Activated CD4-positive, alpha-beta T cell treated with anti-CD3 and anti-CD28 coated beads, Interleukin-2, amount 50 U/mL, for 4 hours (primary cell): ENCODE measurements at regions not wholly inside any gene's neighbourhood (a gene's known extent, or its start where the extent isn't known, plus 50 kb on each side); places are given as distances from the start of the nearest gene placed in this dataset.
"Not testable (repeated sequence)": the region's sequence is repeated elsewhere in the genome, so short reads cannot be mapped to it uniquely, and the experiment has no call there.

ENCODE experiments used
- DNase-seq, 2 experiments: peaks; one replicate each; pipeline ENCODE4 v3.0.0-alpha.2; 2020

DNA sequence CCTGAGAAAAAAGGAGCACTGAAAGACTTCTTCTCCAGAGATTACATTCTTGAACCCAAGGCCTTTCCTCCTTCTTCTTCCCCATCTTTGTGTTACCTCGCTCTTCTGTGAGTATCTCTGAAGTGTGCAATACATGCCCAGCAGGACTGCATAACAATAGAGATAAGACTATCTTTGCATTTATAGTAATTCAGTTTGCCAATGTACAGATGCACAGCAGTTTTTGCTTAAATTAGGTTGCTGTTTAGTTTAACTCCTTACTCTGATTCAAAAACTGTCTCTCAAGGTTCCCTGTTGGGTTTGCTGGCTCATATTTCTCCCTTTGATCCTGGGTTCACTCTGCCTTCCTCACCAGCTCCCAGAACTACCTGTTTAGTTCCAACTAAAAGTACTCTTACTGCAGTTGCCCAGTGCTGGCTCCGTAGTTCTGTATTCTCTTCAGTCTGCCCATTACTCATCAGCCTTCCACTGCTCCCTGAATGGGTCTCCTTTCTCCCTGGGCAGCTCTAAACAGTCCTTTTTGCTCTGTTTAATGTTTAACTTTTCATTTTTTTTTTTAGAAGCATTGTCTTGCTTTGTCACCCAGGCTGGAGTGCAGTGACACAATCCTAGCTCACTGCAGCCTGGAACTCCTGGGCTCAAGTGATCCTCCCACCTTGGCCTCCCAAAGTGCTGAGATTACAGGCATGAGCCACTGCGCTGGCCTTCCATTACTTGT, 180.6 kb upstream of the CAND1 start:
- DNase-seq: no peak

DNA sequence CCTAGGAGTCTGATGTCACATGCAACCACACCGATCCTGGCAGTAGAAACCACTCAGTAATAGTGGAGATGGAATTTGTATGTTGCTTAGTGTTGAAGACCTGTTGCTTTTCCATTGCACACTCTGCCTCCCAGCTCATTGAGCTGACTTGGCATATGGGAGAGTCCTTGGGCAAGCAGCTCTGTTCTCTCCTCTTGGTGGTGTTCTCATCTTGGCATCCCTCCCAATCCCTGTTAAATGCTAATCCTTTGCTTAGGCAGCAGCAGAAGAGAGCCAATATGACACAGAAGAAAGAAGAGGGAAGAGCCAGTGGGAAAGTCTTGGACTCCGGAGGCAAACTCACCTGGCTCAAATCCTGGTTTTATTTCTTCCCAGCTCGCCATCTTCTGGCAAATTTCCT, 178.0 kb upstream of the CAND1 start:
- no peak for DNase-seq

DNA sequence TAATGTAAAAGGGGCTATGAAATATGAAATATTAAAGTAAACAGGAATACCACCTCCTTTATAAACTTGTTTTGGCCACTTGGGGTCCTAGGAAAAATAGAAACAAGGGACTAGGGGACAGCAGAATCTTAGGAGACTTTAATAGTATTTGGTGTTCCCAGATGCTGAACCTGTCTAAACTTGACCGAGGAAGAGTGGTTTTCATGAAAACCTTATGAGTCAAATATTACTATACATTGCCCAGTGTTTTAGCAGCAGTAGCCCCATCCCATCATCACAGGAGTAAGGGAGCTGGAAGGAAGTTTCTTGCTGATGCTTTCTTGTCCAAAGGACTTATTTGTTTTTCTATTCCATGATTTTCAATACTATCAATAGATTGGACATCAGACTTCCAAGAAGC, 177.5 kb upstream of the CAND1 start:
- no peak for DNase-seq

DNA sequence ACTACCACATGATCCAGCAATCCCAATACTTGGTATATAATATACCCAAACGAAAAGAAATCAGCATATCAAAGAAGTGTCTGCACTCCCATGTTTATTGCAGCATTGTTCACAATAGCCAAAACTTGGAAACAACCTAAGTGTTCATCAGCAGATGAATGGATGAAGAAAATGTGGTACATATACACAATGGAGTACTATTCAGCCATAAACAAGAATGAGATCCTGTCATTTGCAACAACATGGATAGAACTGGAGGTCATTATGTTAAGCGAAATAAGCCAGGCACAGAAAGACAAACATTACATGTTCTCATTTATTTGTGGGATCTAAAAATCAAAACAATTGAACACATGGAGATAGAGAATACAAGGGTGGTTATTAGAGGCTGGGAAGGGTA, 176.2 kb upstream of the CAND1 start:
- DNase-seq: not testable (repeated sequence)

DNA sequence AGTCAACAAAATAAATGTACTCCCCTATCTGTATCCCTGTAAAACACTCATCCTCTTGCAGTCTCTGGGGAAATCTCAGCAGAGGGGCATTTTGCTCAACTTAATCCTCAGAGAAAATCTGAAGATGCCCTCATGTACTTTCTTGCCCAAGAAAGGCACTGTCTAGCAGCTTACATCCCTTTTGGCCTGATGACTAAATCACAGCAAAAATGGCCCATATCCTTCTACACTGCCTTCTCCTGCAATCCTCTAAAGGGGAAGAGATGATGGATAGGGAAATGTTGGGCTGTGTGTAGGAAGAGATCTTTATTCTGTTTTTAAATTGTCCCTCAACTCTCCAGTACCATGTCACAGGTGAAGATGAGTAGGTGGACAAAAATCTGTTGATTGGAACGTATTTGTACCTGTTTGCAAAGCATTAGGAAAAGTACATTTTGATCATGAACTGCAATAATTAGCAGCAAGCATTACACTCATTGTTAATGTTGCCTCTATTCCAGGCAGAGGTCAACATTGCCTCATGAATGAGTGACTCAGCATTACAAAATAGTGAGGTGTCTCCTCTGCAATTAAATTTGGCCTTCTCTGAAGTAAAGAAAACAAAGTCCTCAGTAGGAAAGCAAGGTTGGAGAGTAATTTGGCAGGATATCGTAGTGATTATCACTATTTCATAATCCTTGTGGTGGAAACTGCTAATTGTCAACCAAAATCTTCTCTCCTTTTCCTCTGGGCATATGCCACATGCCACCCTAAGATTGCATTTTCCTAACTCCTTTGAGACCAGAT, 172.4 kb upstream of the CAND1 start:
- DNase-seq: no peak

DNA sequence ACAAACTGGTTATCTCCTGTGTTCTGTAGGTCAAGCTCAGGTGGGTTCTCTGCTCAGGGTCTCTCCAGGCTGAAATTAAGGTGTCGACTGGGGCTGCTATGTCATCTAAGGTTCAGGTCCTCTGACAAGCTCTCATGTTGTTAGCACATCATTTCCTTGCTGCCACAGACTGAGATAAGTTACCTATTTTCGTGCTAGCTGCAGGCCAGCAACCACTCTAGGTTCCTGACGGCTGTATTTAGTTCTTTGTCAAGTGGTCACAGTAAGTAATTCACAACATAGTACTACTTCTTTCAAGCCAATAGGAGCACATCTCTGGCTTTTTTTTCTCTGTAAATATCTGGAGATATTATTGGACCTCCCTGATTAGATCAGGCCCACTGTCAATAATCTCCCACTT, 169.3 kb upstream of the CAND1 start:
- DNase-seq: no peak

DNA sequence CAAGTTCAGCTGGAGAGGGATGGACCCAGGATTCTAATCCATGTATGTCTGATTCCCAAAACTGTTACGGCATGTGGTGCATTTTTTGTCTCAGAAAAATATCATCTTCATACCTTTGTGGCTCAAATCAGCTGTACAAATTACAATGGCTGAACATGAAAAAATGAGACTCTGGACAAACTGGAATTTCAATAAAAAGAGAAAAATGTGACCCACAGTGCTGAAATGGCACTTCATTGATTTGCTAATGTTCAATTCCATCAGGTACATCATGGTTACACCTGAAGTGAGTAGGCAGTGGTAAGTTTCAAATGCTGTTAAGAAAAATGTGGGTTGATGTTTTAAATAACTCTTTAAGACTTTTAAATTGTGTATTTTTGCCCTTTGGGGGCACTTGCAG, 165.6 kb upstream of the CAND1 start:
- DNase-seq: no peak

DNA sequence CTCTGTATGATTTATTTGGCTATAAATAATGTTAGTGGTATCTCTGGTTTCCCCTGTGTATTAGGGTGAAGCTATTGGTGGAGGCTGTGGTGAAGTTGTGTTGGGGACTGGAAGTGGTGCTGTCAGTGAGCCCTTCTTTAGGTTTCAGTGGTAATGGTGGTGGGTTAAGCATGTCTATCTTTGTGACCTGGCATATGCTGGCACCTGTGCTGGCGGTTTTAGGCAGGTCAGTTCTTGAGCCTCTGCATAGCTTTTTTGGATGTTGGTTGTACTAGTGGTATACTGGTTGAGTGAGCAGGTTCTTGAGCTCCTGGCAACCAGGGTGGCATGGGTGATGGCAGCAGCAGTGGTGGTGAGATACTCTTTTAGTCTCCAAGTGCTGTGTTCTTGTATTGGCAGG, 161.9 kb upstream of the CAND1 start:
- DNase-seq: no peak

DNA sequence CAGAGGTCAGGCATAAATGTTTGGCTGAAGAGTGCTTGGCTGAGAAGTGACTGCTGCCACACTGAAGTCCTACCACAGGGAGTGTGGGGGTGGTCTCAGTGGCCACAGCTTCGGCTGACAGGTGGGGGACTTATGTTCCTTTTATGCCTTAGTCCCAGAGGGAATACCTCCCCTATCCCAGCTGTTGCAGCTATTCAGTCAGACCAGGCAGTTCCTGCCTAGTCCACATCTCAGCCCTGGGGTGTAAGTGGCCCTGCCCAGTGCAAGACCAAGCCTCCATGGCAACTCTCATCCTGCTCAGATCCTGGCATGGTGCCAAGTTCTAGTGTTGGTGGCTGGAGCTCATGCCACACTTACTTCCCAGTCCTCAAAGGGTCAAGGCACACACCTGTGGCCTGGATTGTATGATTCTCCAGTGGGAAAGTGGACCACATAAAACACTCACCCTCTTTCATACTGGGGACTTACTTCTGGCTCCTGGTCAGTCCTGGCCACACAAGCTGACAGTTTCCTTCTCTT, 161.3 kb upstream of the CAND1 start:
- no peak for DNase-seq

DNA sequence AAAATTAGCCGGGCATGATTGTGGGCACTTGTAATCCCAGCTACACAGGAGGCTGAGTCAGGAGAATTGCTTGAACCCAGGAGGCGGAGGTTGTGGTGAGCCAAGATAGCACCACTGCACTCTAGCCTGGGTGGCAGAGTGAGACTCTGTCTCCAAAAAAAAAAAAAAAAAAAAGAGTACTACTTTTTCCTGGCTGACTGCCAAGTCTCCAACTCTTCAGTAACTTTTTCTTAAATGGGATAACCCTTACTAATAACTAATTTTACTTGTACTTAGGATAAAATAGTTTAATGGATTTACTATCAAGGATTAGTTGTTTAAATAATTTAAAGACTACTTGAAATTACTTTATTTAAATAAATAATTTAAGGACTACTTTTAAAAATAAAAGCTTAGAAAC, 158.8 kb upstream of the CAND1 start:
- not testable (repeated sequence) for DNase-seq

DNA sequence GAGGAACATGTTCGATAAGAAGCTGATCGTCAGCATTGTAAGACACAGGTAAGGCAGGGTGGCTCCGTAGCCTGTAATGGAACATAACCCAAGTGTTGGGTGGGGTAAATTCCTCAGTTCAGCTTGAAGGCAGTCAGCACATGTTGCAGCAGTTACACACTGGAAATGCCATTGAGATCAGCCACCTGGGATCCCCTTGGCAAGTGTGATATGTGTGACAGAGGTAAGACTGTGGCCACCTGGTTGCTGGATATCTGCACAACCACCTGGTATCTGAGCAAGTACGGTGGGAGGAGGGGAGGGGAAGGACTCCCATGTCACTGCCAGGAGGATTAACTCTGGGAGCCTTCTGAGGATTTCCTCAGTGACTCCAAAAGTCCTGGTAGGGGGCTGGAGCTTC, 158.0 kb upstream of the CAND1 start:
- no peak for DNase-seq

DNA sequence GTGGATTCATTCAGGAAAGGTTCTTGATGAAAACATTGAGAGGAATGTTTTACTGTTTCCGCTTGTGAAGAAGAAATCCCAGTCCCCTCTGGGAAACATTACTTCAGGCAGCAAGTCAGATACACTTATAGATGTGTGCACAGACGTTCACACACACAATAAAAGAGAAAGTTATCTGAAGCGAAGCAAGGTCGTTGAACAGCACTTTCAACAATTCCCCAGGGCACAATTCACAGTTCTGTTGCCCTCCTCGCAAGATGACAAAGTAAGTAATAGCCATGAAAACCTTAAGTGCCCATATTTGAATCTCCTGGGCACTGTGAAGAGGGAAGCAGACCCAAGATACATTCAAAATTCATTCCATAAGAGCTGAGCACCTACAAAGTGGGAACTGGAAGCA, 156.6 kb upstream of the CAND1 start:
- DNase-seq: no peak

DNA sequence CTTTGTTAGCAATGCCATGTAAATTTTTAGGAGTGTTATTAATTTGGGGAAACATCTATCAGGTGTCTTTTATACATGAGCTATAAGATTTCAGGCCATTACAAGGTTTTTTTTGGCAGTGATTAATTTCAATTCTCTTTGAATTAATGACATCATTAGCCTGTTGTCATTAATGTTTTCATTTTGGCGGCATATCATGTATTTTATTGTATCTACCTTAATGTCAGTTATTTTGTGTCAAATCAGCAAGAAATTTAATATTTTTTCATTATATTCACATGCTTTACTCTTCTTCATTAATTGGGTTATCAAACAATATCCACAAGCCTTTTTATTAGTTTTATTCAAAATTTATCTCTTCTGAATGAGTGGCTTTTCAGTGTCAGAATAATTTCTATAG, 153.0 kb upstream of the CAND1 start:
- no peak for DNase-seq

DNA sequence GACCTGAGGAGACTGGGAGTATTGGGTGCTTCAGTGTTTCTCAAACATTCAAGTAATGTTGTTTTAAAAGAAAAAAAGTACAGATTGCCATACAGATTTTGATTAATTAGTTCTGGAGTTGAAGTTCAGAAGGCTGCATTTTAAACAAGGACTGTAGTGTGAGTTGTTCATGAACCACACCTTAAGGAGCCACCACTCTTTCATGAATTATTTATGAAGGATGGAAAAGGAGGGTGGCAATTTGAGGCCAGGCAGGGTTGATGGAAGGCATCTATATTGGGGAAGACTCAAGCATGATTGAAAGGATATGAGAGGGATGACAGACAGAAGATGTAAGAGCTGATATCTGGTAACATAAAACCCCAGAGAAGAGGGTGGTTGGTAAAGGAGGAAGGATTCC, 146.6 kb upstream of the CAND1 start:
- no peak for DNase-seq

DNA sequence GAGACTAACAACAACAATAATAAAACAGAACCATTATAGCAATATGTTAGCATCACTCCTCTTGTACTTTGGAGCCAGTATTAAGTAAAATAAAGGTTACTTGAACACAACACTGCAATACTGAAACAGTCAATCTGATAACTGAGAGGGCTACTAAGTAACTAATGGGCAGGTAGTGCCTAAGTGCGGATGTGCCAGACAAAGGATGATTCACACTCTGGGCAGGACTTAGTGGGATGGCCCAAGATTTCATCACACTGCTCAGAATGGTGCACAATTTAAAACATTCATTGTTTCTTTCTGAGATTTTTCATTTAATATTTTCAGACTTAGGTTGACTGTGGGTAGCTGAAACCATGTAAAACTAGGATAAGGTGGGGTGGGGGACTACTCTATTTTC, 131.9 kb upstream of the CAND1 start:
- DNase-seq: no peak

DNA sequence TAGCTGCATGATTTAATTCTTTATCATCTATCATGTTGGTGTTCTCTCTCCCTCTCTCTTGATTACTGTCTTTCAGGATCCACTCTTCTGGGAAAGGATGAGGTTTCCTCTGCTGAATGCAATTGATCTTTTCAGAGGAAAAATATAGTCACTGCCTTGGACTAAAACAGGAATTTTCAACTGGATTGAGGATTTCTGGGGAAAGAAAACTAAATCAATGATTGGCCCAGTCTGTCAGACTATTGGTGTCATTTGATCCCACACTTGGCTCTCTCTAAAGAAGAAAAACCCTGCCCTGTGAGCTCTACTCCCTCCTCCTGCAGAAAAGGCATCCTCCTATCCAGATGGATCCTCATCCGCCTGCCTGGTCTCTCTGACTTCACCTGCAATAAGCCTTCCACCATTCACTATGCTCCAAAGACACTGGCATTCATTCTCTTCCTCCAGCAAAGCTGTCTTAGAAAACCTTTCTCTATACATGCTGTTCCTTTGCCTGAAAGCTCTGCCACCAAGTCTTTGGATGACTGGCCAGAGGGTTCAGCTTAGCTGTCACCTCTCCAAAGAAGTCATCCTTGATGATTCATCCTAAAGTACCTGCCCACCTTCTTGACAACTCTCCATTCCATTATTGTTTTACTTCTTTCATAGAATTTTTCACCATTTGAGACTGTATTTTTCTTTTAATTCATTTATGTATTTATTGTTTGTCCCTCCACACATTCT, 127.7 kb upstream of the CAND1 start:
- DNase-seq: no peak

DNA sequence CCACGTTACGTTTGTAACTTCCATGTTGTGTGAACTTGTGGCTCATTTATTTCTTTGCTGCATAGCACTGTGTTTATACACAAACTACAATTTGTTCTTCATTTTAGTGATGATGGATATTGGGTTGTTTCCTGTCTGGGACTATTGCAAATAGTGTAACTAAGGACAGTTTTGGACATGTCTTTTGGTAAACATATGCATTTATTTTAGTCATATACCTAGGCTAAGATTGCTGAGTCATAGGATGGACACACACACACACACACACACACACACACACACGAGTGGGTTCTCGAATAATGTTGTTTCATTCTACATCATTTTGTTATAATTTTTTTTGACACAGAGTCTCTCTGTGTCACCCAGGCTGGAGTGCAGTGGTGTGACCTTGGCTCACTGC, 123.5 kb upstream of the CAND1 start:
- DNase-seq: no peak

DNA sequence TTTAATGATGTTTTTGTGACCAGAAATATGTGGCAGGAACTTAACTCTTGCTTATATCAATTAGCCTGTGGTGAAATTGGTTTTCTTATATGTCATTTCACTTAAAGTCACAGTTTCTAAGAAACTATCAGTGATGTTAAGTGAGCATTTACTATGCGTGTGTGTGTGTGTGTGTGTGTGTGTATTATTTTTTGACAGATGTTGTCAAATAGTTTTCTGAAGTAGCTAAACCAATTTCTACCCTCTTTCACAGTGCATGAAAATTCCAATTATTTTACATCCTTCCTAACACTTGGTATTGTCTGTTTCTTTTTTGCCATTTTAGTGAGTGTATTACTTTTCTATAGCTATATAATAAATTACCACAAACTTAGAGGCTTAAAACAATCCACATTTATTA, 122.1 kb upstream of the CAND1 start:
- no peak for DNase-seq

DNA sequence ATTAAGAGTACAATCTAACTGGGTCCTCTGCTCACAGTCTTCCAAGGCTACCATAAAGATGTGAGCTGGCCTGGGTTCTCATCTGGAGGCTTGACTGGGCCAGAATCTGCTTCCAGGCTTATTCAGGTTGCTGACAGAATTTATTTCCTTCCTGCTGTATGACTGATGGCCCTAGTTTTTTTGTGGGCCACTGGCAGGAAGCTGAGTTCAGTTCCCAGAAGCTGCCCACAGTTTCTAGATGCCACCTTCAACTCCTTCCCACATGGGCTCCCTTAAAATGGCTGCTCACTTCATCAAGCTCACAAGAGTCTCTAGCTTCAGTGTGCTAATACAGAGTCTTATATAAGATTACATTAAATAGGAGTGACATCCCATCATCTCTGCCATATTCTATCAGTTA, 121.7 kb upstream of the CAND1 start:
- DNase-seq: no peak

DNA sequence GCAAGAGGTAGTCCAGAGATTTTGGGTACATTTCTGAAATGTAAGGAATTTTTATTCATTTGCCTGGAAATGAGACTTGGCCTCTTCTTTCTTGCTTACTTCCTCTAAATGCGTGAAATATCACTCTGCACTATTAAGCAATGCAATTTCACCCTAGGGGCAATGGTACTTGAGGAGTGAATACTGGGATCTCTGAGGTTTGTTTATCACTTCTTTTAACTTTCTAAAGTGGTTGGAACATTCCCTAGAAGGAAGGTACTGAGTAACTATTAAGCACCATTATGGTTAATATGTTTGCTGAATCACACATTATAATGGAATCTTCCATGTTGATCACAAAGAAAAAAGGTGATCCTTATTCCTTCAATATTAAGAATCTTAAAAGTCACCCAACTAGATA, 120.9 kb upstream of the CAND1 start:
- DNase-seq: no peak

DNA sequence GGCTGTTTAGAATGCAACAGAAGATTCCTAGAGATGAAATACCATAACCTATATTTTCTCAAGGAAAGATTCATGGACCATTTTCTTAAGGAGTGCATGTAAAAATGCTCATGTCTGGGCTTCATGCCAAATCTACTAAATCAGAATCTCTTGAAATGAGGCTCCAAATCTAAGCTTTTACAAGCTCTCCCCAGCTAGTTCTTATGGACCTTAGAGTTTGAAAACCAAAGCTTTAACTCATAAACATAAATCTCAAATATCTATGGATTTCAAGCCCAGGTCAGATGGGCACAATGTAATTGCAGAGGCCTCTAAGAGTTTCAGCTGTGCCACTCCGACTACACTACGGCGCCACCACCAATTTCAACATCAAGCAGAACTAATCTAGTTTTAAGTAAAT, 117.3 kb upstream of the CAND1 start:
- no peak for DNase-seq

DNA sequence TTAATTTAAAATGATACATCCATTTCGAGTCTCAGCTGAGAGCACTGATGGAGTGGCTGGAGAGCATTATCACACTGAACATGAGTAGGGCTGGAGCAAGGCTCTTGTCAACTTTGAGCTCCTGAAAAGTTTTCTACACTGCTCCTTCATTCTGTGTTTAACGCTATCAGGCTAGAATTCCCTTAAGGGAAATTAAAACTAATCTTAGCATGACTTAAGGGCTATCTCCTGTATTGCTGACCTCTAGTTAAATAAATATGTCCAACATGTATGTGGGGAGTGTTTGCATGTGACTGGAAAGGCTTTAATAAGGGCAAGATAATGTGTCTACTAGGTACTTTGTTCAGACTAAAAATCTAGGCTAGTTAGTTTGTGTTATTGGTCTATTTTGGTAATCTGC, 116.7 kb upstream of the CAND1 start:
- DNase-seq: no peak

DNA sequence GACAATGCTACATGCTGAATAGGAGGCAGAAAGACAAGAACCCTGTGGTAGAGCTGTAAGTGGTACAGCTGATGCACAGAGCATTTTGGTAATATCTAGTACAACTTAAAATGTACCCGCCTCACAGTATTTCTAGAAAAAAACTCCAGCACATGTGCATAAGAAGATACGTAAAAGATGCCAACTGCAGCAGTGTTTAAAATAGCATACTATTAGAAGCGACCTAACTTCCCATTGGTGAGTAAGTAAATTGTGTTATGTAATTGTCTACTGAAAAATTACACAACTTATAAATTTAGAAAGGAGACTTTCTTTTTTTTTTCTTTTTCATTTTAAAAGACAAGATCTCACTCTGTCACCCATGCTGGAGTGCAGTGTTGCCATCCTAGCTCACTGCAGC, 114.3 kb upstream of the CAND1 start:
- no peak for DNase-seq

DNA sequence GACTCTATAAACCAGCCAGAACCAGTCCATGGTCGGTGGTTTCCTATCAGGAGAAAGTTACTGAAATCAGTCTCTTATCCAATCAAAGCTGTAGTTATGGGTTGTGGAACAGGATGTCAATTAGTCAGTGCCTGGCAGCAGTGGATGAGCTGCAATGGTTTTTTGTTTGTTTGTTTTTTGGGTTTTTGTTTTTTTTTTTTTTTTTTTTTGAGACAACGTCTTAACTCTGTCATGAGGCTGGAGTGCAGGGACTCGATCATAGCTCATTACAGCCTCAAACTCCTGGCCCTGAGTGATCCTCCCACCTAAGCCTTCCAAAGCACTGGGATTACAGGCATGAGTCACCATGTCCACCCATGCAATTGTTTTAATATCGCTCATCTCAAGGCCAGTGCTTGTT, 113.3 kb upstream of the CAND1 start:
- DNase-seq: no peak
